MM.1S (cell line): ENCODE measurements at regions not wholly inside any gene's neighbourhood (a gene's known extent, or its start where the extent isn't known, plus 50 kb on each side); places are given as distances from the start of the nearest gene placed in this dataset.
"Not testable (repeated sequence)": the region's sequence is repeated elsewhere in the genome, so short reads cannot be mapped to it uniquely, and the experiment has no call there.

Experiments
- DNase-seq: peaks from one replicate; pipeline ENCODE4 v3.0.0-alpha.2; 2015
- H2AFZ ChIP-seq: fragments of 300-600 bp; sonication (generic); 2 replicates; pipeline ENCODE4 v1.6.0; 2016; ENCODE audit warnings: antibody characterized with exemption, low read length
- H3F3A ChIP-seq: fragments of 300-600 bp; sonication (generic); 2 replicates; pipeline ENCODE4 v1.6.1; 2016; ENCODE audit warnings: mild to moderate bottlenecking, antibody characterized with exemption, low read length, moderate library complexity, mixed read lengths; ENCODE audit not compliant: insufficient read depth
- H3K27ac ChIP-seq: fragments of 300-600 bp; sonication (generic); 2 replicates; pipeline ENCODE4 v1.5.1; 2016; ENCODE audit warnings: mild to moderate bottlenecking, low read length
- H3K27me3 ChIP-seq: fragments of 300-600 bp; sonication (generic); replicated peaks from 2 replicates; pipeline ENCODE4 v1.6.0; 2016; ENCODE audit warnings: low read length; ENCODE audit not compliant: insufficient read depth
- H3K36me3 ChIP-seq: fragments of 300-600 bp; sonication (generic); replicated peaks from 2 replicates; pipeline ENCODE4 v1.6.1; 2016; ENCODE audit warnings: mild to moderate bottlenecking, low read length, mixed read lengths; ENCODE audit not compliant: insufficient read depth
- H3K4me1 ChIP-seq: fragments of 300-600 bp; sonication (generic); 2 replicates; pipeline ENCODE4 v1.6.1; 2016; ENCODE audit warnings: low read length, mixed read lengths
- H3K4me2 ChIP-seq: fragments of 300-600 bp; sonication (generic); 2 replicates; pipeline ENCODE4 v1.6.0; 2016; ENCODE audit warnings: low read depth, low read length
- H3K4me3 ChIP-seq: fragments of 300-600 bp; sonication (generic); 2 replicates; pipeline ENCODE4 v1.5.1; 2016; ENCODE audit warnings: low read length, mixed read lengths
- H3K79me2 ChIP-seq: fragments of 300-600 bp; sonication (generic); 2 replicates; pipeline ENCODE4 v1.6.1; 2016; ENCODE audit warnings: mixed run types, low read length, mixed read lengths
- H3K9ac ChIP-seq: fragments of 300-600 bp; sonication (generic); 2 replicates; pipeline ENCODE4 v1.6.1; 2016; ENCODE audit warnings: low read length, mixed read lengths
- H3K9me2 ChIP-seq: fragments of 300-600 bp; sonication (generic); replicated peaks from 2 replicates; pipeline ENCODE4 v1.6.1; 2016; ENCODE audit warnings: mild to moderate bottlenecking, low read length, mixed read lengths; ENCODE audit not compliant: insufficient read depth
- H3K9me3 ChIP-seq: fragments of 300-600 bp; sonication (generic); replicated peaks from 2 replicates; pipeline ENCODE4 v1.6.1; 2016; ENCODE audit warnings: mild to moderate bottlenecking, low read length, mixed read lengths; ENCODE audit not compliant: insufficient read depth
- H4K20me1 ChIP-seq: fragments of 300-600 bp; sonication (generic); 2 replicates; pipeline ENCODE4 v1.6.1; 2016; ENCODE audit warnings: mild to moderate bottlenecking, low read length, moderate library complexity, mixed read lengths; ENCODE audit not compliant: insufficient read depth
- CTCF ChIP-seq: fragments of 300-600 bp; sonication (generic); IDR thresholded peaks from 2 replicates; pipeline ENCODE4 v1.5.1; 2016; ENCODE audit warnings: antibody characterized with exemption, low read length, mixed read lengths
- EZH2 ChIP-seq: fragments of 300-600 bp; sonication (generic); optimal IDR thresholded peaks from 2 replicates; pipeline ENCODE3; 2017; ENCODE audit warnings: low read depth, mild to moderate bottlenecking, antibody characterized with exemption, low read length, mixed read lengths
- EZH2phosphoT487 ChIP-seq: fragments of 300-600 bp; sonication (generic); IDR thresholded peaks from 2 replicates; pipeline ENCODE4 v1.6.1; 2018; ENCODE audit warnings: antibody characterized with exemption, low read length

GRCh38 chr15:25251700-25252390 is 187.0 kb downstream of the UBE3A start:
- Histone ChIP-seq H2AFZ (no peak overlapping the region), H3K4me1 (no peaks in the 10 kb centered on the region), H3F3A (no peaks in the 10 kb centered on the region), H3K4me3 (no peak overlapping the region), H4K20me1 (no peaks in the 10 kb centered on the region), H3K9me2 (no peaks in the 10 kb centered on the region), H3K27ac (no peak overlapping the region), H3K9ac (no peak overlapping the region), H3K9me3 (no peaks in the 10 kb centered on the region), H3K79me2 (no peaks in the 10 kb centered on the region), H3K27me3 (no peaks in the 10 kb centered on the region), H3K4me2 (no peak overlapping the region), H3K36me3 (no peaks in the 10 kb centered on the region)
- DNase-seq: no peak
- TF ChIP-seq EZH2: no peak
- TF ChIP-seq EZH2phosphoT487: no peak
- TF ChIP-seq CTCF: no peak

DNA sequence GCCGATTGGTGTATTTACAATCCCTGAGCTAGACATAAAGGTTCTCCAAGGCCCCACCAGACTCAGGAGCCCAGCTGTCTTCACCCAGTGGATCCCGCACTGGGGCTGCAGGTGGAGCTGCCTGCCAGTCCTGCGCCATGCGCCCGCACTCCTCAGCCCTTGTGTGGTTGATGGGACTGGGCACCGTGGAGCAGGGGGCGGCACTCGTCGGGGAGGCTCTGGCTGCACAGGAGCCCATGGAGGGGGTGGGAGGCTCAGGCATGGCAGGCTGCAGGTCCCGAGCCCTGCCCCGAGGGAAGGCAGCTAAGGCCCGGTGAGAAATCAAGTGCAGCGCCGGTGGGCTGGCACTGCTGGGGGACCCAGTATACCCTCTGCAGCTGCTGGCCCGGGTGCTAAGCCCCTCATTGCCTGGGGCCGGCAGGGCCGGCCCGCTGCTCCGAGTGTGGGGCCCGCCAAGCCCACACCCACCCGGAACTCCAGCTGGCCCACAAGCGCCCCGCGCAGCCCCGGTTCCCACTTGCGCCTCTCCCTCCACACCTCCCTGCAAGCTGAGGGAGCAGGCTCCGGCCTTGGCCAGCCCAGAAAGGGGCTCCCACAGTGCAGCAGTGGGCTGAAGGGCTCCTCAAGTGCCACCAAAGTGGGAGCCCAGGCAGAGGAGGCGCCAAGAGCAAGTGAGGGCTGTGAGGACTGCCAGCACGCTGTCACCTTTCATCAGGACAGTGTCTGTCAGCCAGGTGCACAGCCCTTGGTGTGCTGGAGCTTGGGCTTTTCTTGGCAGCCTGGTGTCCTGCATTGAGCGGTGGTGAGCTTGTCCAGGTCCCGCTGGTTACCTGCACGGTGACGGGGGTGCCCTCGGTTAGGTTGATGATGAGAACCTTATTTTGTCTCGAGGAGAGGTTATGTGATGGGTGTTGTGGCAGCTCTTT is 185.5 kb downstream of the UBE3A start:
- not testable (repeated sequence) for H3K4me3 ChIP-seq, H3K4me2 ChIP-seq, H3K9me3 ChIP-seq, H3K27ac ChIP-seq, H3K9me2 ChIP-seq, DNase-seq, H3F3A ChIP-seq, H2AFZ ChIP-seq, H3K9ac ChIP-seq, H3K36me3 ChIP-seq, H3K4me1 ChIP-seq, H3K79me2 ChIP-seq, H3K27me3 ChIP-seq, H4K20me1 ChIP-seq

- Histone ChIP-seq H4K20me1 (no peaks in the 10 kb centered on the region), H3K79me2 (no peaks in the 10 kb centered on the region), H3F3A (no peaks in the 10 kb centered on the region), H3K4me3 (no peak overlapping the region), H2AFZ (no peak overlapping the region), H3K36me3 (no peaks in the 10 kb centered on the region), H3K9me3 (no peaks in the 10 kb centered on the region), H3K9ac (no peak overlapping the region), H3K27ac (no peak overlapping the region), H3K27me3 (no peaks in the 10 kb centered on the region), H3K4me2 (no peak overlapping the region), H3K9me2 (no peaks in the 10 kb centered on the region), H3K4me1 (no peaks in the 10 kb centered on the region)
- TF ChIP-seq CTCF (no peak), EZH2 (no peak), EZH2phosphoT487 (no peak)
- no peak for DNase-seq
These were observed 170.7 kb downstream of the UBE3A start for GRCh38 chr15:25268166-25268565.
